Vagina (tissue), 2 donors: ENCODE measurements at regions not wholly inside any gene's neighbourhood (a gene's known extent, or its start where the extent isn't known, plus 50 kb on each side); places are given as distances from the start of the nearest gene placed in this dataset.

ENCODE experiments used
- POLR2AphosphoS5 ChIP-seq, 2 donors: sonication (generic); formaldehyde crosslinking; IDR thresholded peaks; one replicate each; pipeline ENCODE4 v1.9.0; 2017; ENCODE audit warnings: antibody characterized with exemption in 2 of 2, mild to moderate bottlenecking in 2 of 2, low read depth in 1 of 2; ENCODE audit not compliant: insufficient read depth in 1 of 2
- TF ChIP-seq, protein P1 (sequence below), 3 experiments: fragments of 450-650 bp in 2 of 3; fragments of 200-600 bp in 1 of 3; sonication (generic) in 1 of 3; IDR thresholded peaks; one replicate each; pipeline ENCODE4 v1.5.1; 2017 to 2019; ENCODE audit warnings: antibody characterized with exemption in 3 of 3, mild to moderate bottlenecking in 2 of 3, moderate library complexity in 2 of 3

DNA sequence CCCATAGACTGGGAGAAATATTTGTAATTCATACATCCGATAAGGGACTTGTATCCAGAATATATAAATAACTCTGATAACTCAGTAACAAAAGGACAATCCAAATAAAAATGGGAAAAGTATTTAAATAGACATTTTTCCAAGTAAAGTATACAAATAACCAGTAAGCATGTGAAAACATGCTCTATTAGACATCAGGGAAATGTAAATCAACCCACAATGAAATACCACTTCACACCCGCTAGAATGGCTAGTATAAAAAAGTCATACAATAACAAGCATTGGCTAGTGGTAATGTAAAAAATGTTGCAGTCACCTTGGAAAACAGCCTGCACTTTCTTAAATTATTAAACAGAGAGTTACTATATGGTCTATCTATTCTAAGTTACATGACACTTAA is 650.7 kb downstream of the C12orf50 start:
- TF ChIP-seq, protein P1, sequence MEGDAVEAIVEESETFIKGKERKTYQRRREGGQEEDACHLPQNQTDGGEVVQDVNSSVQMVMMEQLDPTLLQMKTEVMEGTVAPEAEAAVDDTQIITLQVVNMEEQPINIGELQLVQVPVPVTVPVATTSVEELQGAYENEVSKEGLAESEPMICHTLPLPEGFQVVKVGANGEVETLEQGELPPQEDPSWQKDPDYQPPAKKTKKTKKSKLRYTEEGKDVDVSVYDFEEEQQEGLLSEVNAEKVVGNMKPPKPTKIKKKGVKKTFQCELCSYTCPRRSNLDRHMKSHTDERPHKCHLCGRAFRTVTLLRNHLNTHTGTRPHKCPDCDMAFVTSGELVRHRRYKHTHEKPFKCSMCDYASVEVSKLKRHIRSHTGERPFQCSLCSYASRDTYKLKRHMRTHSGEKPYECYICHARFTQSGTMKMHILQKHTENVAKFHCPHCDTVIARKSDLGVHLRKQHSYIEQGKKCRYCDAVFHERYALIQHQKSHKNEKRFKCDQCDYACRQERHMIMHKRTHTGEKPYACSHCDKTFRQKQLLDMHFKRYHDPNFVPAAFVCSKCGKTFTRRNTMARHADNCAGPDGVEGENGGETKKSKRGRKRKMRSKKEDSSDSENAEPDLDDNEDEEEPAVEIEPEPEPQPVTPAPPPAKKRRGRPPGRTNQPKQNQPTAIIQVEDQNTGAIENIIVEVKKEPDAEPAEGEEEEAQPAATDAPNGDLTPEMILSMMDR (IDR thresholded peaks at IDR 0.05): no peak
- no peak for TF ChIP-seq POLR2AphosphoS5 (IDR thresholded peaks at IDR 0.05; ENCODE audit: insufficient read depth in 1 of 2, low read depth in 1 of 2)
